Mucosa of stomach (tissue), 1 donor: ENCODE measurements at regions not wholly inside any gene's neighbourhood (a gene's known extent, or its start where the extent isn't known, plus 50 kb on each side); places are given as distances from the start of the nearest gene placed in this dataset.
A peak's percentile ranks its signal among the peaks of the same experiment; 100 is the strongest.

Source experiments
- H3K27me3 ChIP-seq: one replicate; pipeline ENCODE4 v1.7.0; 2013; ENCODE audit warnings: mild to moderate bottlenecking, low read length; ENCODE audit not compliant: control insufficient read depth, insufficient read depth
- H3K36me3 ChIP-seq: one replicate; pipeline ENCODE4 v1.7.0; 2013; ENCODE audit warnings: low read length; ENCODE audit not compliant: control insufficient read depth, insufficient read depth
- H3K4me1 ChIP-seq: one replicate; pipeline ENCODE4 v1.7.0; 2013; ENCODE audit warnings: mild to moderate bottlenecking, low read length; ENCODE audit not compliant: control insufficient read depth, insufficient read depth
- H3K4me3 ChIP-seq: one replicate; pipeline ENCODE4 v1.7.0; 2013; ENCODE audit warnings: low read length
- H3K9ac ChIP-seq: one replicate; pipeline ENCODE4 v1.7.0; 2013; ENCODE audit warnings: mild to moderate bottlenecking, low read length, moderate library complexity
- H3K9me3 ChIP-seq: one replicate; pipeline ENCODE4 v1.7.0; 2013; ENCODE audit warnings: mild to moderate bottlenecking, low read length, moderate library complexity; ENCODE audit not compliant: control insufficient read depth
- donor health status: Pancreatic carcinoma.

DNA sequence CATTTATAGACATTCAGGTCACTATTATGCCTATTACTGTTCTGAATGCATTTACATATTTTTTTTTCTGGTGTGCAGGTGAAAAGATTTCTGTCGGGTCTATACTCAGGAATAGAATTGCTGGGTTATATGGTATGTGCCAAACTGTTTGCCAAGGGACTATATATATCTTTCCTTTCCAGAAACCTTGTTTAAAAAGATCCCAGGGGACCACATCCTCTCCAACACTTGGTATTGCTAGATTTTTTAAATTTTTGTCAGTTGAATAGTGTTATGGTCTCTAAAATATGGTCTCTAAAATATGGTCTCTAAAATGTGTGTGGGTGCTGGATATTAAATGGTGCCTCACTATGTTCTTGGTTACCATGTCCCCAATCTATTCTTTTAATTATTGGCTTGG lies 131.3 kb downstream of the INSIG2 start:
- Histone ChIP-seq H3K9me3 (no peaks in the 10 kb centered on the region), H3K36me3 (no peaks in the 10 kb centered on the region), H3K4me1 (peaks cover 4% of the 10 kb centered on the region), H3K27me3 (peaks cover 41% of the 10 kb centered on the region), H3K9ac (no peak overlapping the region), H3K4me3 (no peak overlapping the region)

DNA sequence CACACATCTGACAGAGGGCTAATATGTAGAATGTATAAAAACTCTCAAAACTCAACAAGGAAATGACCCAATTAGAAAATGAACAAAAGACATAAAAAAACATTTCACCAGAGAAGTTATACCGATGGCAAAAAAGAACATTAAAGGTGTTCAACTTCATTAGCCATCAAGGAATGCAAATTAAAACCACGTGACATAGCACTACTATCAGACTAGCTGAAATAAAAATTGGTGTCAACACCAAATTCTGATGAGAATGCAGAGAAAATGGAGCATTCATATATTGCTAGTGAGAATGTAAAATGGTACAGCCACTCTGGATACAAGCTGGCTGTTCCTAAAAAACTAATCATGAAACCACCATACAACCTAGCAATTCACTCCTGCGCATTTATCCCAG lies 128.0 kb downstream of the INSIG2 start:
- Histone ChIP-seq H3K4me1 (no peaks in the 10 kb centered on the region), H3K4me3 (no peak overlapping the region), H3K9me3 (no peaks in the 10 kb centered on the region), H3K27me3 (peaks cover 8% of the 10 kb centered on the region), H3K9ac (no peak overlapping the region), H3K36me3 (no peaks in the 10 kb centered on the region)

DNA sequence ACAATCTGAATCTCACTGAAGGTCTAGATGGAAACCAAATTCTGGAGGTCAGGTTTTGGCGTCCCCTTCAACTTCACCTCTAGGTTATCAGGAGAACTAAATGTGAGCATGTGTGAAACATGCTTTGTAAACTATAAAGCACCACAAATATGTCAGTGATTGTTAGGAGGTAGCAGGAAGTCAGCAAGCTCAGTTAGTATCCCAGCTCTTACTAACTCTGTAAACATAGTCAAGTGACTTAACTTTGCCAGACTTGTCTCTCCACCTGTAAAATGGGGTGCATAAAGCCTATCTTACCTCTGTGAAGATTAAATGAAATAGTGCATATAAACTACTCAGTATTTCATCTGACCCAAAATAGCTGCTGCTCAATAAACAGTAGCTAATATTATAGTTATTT lies 121.5 kb downstream of the INSIG2 start:
- no peaks in the 10 kb centered on the region for H3K9me3 ChIP-seq
- H3K4me3 ChIP-seq = no peak overlapping the region
- no peaks in the 10 kb centered on the region for H3K4me1 ChIP-seq
- H3K27me3 ChIP-seq = peaks cover 5% of the 10 kb centered on the region
- no peak overlapping the region for H3K9ac ChIP-seq
- H3K36me3 ChIP-seq = no peaks in the 10 kb centered on the region

- H3K9ac ChIP-seq = no peak overlapping the region
- H3K4me3 ChIP-seq = no peak overlapping the region
- H3K27me3 ChIP-seq = peaks cover 9% of the 10 kb centered on the region
- no peaks in the 10 kb centered on the region for H3K4me1 ChIP-seq
- H3K9me3 ChIP-seq = no peaks in the 10 kb centered on the region
- no peaks in the 10 kb centered on the region for H3K36me3 ChIP-seq
Observed at GRCh38 chr2:118207889-118208288, 119.6 kb downstream of the INSIG2 start.

GRCh38 chr2:118202707-118203303 lies 114.5 kb downstream of the INSIG2 start:
- Histone ChIP-seq H3K4me1 (no peaks in the 10 kb centered on the region), H3K9ac (no peak overlapping the region), H3K27me3 (peaks cover 9% of the 10 kb centered on the region), H3K36me3 (no peaks in the 10 kb centered on the region), H3K9me3 (no peaks in the 10 kb centered on the region), H3K4me3 (no peak overlapping the region)

DNA sequence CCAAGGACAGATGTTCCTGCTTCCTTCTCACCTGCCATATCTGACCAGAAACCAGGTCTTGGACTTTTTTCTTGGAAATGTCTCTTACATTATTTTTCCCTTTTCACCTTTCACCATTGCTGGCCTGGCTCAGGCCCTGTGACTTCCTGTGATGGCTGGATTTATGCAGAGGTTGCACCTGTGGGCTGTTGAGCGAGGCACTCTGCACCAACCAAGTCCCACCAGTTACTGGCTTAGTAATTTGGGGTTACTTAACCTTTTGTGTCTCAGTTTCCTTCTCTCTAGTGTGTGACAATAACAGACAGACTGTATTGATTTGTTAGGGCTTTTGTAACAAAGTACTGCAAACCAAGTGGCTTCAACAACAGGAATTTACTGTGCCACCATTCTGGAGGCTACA lies 110.0 kb downstream of the INSIG2 start:
- Histone ChIP-seq H3K27me3 (no peaks in the 10 kb centered on the region), H3K4me1 (no peaks in the 10 kb centered on the region), H3K36me3 (no peaks in the 10 kb centered on the region), H3K9me3 (no peaks in the 10 kb centered on the region), H3K4me3 (no peak overlapping the region), H3K9ac (no peak overlapping the region)

GRCh38 chr2:118197011-118197675 lies 108.9 kb downstream of the INSIG2 start:
- Histone ChIP-seq H3K9me3 (no peaks in the 10 kb centered on the region), H3K4me1 (no peaks in the 10 kb centered on the region), H3K36me3 (no peaks in the 10 kb centered on the region), H3K4me3 (no peak overlapping the region), H3K9ac (no peak overlapping the region), H3K27me3 (no peaks in the 10 kb centered on the region)

DNA sequence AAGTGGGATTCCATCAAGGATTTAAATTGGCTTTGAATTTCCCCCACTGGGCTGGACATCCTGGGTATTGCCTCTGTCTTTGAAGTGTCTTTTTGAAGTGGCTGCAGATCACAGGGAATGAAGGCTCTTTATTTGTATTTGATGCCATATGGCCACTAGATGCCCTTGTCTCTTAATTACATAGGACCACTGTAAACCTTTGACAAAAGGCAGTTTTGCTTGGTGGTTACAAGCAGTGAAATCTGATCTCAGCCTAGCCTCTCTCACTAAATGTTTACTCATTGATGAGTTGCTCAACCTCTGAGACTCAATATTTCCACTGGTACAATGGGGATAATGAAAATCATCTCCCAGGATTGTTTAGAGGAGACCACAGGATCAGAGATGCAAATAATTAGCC lies 102.2 kb downstream of the INSIG2 start:
- Histone ChIP-seq H3K4me1 (peaks cover 4% of the 10 kb centered on the region), H3K36me3 (no peaks in the 10 kb centered on the region), H3K9me3 (no peaks in the 10 kb centered on the region), H3K27me3 (no peaks in the 10 kb centered on the region), H3K4me3 (no peak overlapping the region), H3K9ac (no peak overlapping the region)

GRCh38 chr2:118186858-118187254 lies 98.6 kb downstream of the INSIG2 start:
- Histone ChIP-seq H3K9me3 (no peaks in the 10 kb centered on the region), H3K9ac (peak overlapping the region; percentile 63), H3K27me3 (no peaks in the 10 kb centered on the region), H3K4me1 (peaks cover 4% of the 10 kb centered on the region), H3K36me3 (no peaks in the 10 kb centered on the region), H3K4me3 (peak overlapping the region; percentile 26)

GRCh38 chr2:118186110-118186857 lies 98.0 kb downstream of the INSIG2 start:
- no peaks in the 10 kb centered on the region for H3K9me3 ChIP-seq
- peaks cover 4% of the 10 kb centered on the region for H3K4me1 ChIP-seq
- H3K4me3 ChIP-seq = peak overlapping the region; percentile 26
- peak overlapping the region; percentile 63 for H3K9ac ChIP-seq
- no peaks in the 10 kb centered on the region for H3K36me3 ChIP-seq
- H3K27me3 ChIP-seq = no peaks in the 10 kb centered on the region

GRCh38 chr2:118185210-118186109 lies 97.2 kb downstream of the INSIG2 start:
- Histone ChIP-seq H3K9ac (peak overlapping the region; percentile 63), H3K27me3 (no peaks in the 10 kb centered on the region), H3K36me3 (no peaks in the 10 kb centered on the region), H3K4me3 (peak overlapping the region; percentile 26), H3K9me3 (no peaks in the 10 kb centered on the region), H3K4me1 (peaks cover 4% of the 10 kb centered on the region)
